ENCODE measurements at regions not wholly inside any gene's neighbourhood (a gene's known extent, or its start where the extent isn't known, plus 50 kb on each side); places are given as distances from the start of the nearest gene placed in this dataset.

- Mint-ChIP-seq H3K4me3 (ENCODE audit: low read depth, unreplicated experiment) (no peak overlapping the region), H3K27ac (ENCODE audit: unreplicated experiment) (no peak overlapping the region), H3K27me3 (ENCODE audit: unreplicated experiment) (peaks cover 14% of the 10 kb centered on the region), H3K4me1 (ENCODE audit: low read depth, unreplicated experiment) (no peaks in the 10 kb centered on the region), H3K9me3 (ENCODE audit: low read depth, unreplicated experiment) (no peaks in the 10 kb centered on the region), H3K36me3 (ENCODE audit: insufficient read depth, unreplicated experiment) (no peaks in the 10 kb centered on the region)
- TF ChIP-seq CTCF (IDR thresholded peaks at IDR 0.05; ENCODE audit: unreplicated experiment) = no peak
- CTCF ChIA-PET = no interaction called here
- DNase-seq = no peak
- BruUV-seq (replicated peaks) = no TSS peak
- intact Hi-C loops (cut with micrococcal nuclease; ENCODE audit: unreplicated experiment) = loop anchor here (10.0 kb wide), 1 partner anchor 137 kb away; no protein-coding TSS in a partner anchor
These were observed 286.8 kb downstream of the USP46 start for GRCh38 chr4:52372269-52372668.

GRCh38 chr4:52372747-52373146 is 286.4 kb downstream of the USP46 start:
- intact Hi-C loops (cut with micrococcal nuclease; ENCODE audit: unreplicated experiment) = loop anchor here (10.0 kb wide), 1 partner anchor 138 kb away; no protein-coding TSS in a partner anchor
- H3K4me1 Mint-ChIP-seq (ENCODE audit: low read depth, unreplicated experiment) = no peaks in the 10 kb centered on the region
- H3K27ac Mint-ChIP-seq (ENCODE audit: unreplicated experiment) = no peak overlapping the region
- no peaks in the 10 kb centered on the region for H3K9me3 Mint-ChIP-seq (ENCODE audit: low read depth, unreplicated experiment)
- H3K27me3 Mint-ChIP-seq (ENCODE audit: unreplicated experiment) = peaks cover 14% of the 10 kb centered on the region
- no TSS peak for BruUV-seq (replicated peaks)
- no peak for DNase-seq
- CTCF ChIA-PET = no interaction called here
- no peaks in the 10 kb centered on the region for H3K36me3 Mint-ChIP-seq (ENCODE audit: insufficient read depth, unreplicated experiment)
- no peak for TF ChIP-seq CTCF (IDR thresholded peaks at IDR 0.05; ENCODE audit: unreplicated experiment)
- no peak overlapping the region for H3K4me3 Mint-ChIP-seq (ENCODE audit: low read depth, unreplicated experiment)

GRCh38 chr4:52373650-52374049 is 285.5 kb downstream of the USP46 start:
- Mint-ChIP-seq H3K27ac (ENCODE audit: unreplicated experiment) (no peak overlapping the region), H3K9me3 (ENCODE audit: low read depth, unreplicated experiment) (no peaks in the 10 kb centered on the region), H3K36me3 (ENCODE audit: insufficient read depth, unreplicated experiment) (no peaks in the 10 kb centered on the region), H3K4me1 (ENCODE audit: low read depth, unreplicated experiment) (no peaks in the 10 kb centered on the region), H3K4me3 (ENCODE audit: low read depth, unreplicated experiment) (no peak overlapping the region), H3K27me3 (ENCODE audit: unreplicated experiment) (peaks cover 22% of the 10 kb centered on the region)
- intact Hi-C loops (cut with micrococcal nuclease; ENCODE audit: unreplicated experiment) = loop anchor here (10.0 kb wide), 1 partner anchor 139 kb away; no protein-coding TSS in a partner anchor
- CTCF ChIA-PET = no interaction called here
- no TSS peak for BruUV-seq (replicated peaks)
- TF ChIP-seq CTCF (IDR thresholded peaks at IDR 0.05; ENCODE audit: unreplicated experiment) = no peak
- no peak for DNase-seq

- Mint-ChIP-seq H3K9me3 (ENCODE audit: low read depth, unreplicated experiment) (no peaks in the 10 kb centered on the region), H3K27me3 (ENCODE audit: unreplicated experiment) (peaks cover 35% of the 10 kb centered on the region), H3K27ac (ENCODE audit: unreplicated experiment) (no peak overlapping the region), H3K4me1 (ENCODE audit: low read depth, unreplicated experiment) (no peaks in the 10 kb centered on the region), H3K4me3 (ENCODE audit: low read depth, unreplicated experiment) (no peak overlapping the region), H3K36me3 (ENCODE audit: insufficient read depth, unreplicated experiment) (no peaks in the 10 kb centered on the region)
- DNase-seq = no peak
- BruUV-seq (replicated peaks) = no TSS peak
- intact Hi-C loops (cut with micrococcal nuclease; ENCODE audit: unreplicated experiment) = loop anchor here (10.0 kb wide), 1 partner anchor 140 kb away; no protein-coding TSS in a partner anchor
- CTCF ChIA-PET = no interaction called here
- no peak for TF ChIP-seq CTCF (IDR thresholded peaks at IDR 0.05; ENCODE audit: unreplicated experiment)
These were observed 284.2 kb downstream of the USP46 start for GRCh38 chr4:52374877-52375276.
